ENCODE measurements at regions not wholly inside any gene's neighbourhood (a gene's known extent, or its start where the extent isn't known, plus 50 kb on each side); places are given as distances from the start of the nearest gene placed in this dataset.

GRCh38 chr1:199660071-199660470 lies 367.4 kb upstream of the NR5A2 start:
- TF ChIP-seq EZH2 (IDR thresholded peaks at IDR 0.05; ENCODE audit: borderline replicate concordance, low read length) (no peak), CTCF (IDR thresholded peaks at IDR 0.05; ENCODE audit: low read length) (no peak)

Data from OCI-LY1 (cell line).